BJ (cell line): ENCODE measurements at regions not wholly inside any gene's neighbourhood (a gene's known extent, or its start where the extent isn't known, plus 50 kb on each side); places are given as distances from the start of the nearest gene placed in this dataset.

Experiments used
- CTCF ChIA-PET: fragments of 350-600 bp; formaldehyde crosslinking; extraction: SDS; loops from one replicate; lab custom pipeline; 2021; ENCODE audit warnings: antibody characterized with exemption, inconsistent platforms; lab: Yijun Ruan, JAX
- POLR2A ChIA-PET: fragments of 300-600 bp; sonication (Branson Sonifier 250); formaldehyde crosslinking; extraction: SDS; loops from one replicate; lab custom pipeline; 2021; ENCODE audit warnings: antibody characterized with exemption; lab: Charles Lee
- DNase-seq: peaks from one replicate; pipeline ENCODE4 v3.0.0-alpha.2; 2011; ENCODE audit warnings: low read depth
- H3K27me3 ChIP-seq: 2 replicates; pipeline ENCODE4 v1.6.0; 2011; ENCODE audit warnings: low read length; ENCODE audit not compliant: control insufficient read depth, insufficient read depth
- H3K36me3 ChIP-seq: 2 replicates; pipeline ENCODE4 v1.5.1; 2011; ENCODE audit warnings: low read length; ENCODE audit not compliant: control insufficient read depth, insufficient read depth
- H3K4me3 ChIP-seq: 2 replicates; pipeline ENCODE4 v1.5.1; 2011; ENCODE audit warnings: low read depth, mild to moderate bottlenecking, control low read depth, low read length
- TF ChIP-seq, protein P1 (sequence below): IDR thresholded peaks from 2 replicates; pipeline ENCODE4 v1.5.1; 2011; ENCODE audit warnings: low read depth, mild to moderate bottlenecking, control low read depth, inconsistent platforms, low read length, moderate library complexity; ENCODE audit not compliant: insufficient read depth

DNA sequence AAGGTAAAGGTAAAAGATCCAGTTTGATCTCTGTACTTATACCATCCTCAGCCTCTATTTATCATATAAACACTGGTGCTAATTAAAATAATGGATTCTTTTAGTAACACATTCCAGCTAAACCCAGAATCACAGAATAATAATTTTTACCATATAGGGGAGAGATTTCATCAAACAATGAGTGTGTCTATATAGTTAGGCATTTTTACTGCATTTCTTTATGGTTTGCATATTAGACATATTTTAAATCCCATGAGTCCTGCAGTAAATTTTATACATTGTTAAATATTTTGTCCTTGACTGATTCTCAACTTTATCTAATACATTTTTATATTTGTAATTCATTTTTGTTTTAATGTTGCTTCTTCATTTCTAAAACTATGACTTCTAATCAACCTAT, 323.7 kb upstream of the AGTR1 start:
- TF ChIP-seq, protein P1, sequence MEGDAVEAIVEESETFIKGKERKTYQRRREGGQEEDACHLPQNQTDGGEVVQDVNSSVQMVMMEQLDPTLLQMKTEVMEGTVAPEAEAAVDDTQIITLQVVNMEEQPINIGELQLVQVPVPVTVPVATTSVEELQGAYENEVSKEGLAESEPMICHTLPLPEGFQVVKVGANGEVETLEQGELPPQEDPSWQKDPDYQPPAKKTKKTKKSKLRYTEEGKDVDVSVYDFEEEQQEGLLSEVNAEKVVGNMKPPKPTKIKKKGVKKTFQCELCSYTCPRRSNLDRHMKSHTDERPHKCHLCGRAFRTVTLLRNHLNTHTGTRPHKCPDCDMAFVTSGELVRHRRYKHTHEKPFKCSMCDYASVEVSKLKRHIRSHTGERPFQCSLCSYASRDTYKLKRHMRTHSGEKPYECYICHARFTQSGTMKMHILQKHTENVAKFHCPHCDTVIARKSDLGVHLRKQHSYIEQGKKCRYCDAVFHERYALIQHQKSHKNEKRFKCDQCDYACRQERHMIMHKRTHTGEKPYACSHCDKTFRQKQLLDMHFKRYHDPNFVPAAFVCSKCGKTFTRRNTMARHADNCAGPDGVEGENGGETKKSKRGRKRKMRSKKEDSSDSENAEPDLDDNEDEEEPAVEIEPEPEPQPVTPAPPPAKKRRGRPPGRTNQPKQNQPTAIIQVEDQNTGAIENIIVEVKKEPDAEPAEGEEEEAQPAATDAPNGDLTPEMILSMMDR: no peak
- ChIA-PET POLR2A (no interaction called here), CTCF (no interaction called here)
- no peaks in the 10 kb centered on the region for H3K36me3 ChIP-seq
- H3K4me3 ChIP-seq: no peak overlapping the region
- no peak for DNase-seq
- no peaks in the 10 kb centered on the region for H3K27me3 ChIP-seq

DNA sequence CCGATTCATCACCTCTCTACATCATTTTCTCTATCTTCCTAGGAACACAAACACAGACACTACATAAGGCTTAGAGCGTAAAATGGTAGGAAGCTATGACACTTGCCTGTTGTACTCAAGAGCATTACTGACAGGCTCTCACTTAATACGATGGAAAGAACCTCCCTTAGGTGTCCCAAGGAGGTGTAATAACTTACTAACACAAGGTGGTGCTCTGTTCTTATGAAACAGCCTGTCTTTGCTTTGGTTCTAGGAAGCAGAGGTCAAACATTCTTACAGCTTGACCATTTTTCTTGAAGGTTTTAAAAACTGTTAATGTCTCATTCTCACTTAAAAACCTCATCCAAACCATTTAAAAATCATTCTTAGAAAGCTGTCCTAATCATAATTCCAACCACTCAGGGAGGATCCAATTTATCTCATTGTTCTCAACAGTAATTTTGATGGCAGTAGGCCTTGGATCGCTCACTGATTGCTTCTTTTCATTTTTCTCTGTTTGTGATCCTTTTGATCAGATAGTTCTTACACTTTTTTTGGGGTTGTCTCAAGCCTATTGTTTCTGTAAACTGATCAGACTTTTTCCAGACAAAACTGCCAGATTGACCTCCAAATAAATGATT, 317.8 kb upstream of the AGTR1 start:
- no peak for DNase-seq
- TF ChIP-seq, protein P1: peak; percentile 46
- Histone ChIP-seq H3K36me3 (no peaks in the 10 kb centered on the region), H3K27me3 (no peaks in the 10 kb centered on the region), H3K4me3 (no peak overlapping the region)
- POLR2A ChIA-PET: no interaction called here
- CTCF ChIA-PET: interaction anchor here (0.9 to 2.9 kb wide), 12 partner anchors 12 to 573 kb away, joined by 3 to 30 read pairs (median 6); no protein-coding TSS in a partner anchor

GRCh38 chr3:148381051-148381450, 316.7 kb upstream of the AGTR1 start:
- H3K27me3 ChIP-seq: no peaks in the 10 kb centered on the region
- POLR2A ChIA-PET: no interaction called here
- H3K4me3 ChIP-seq: no peak overlapping the region
- H3K36me3 ChIP-seq: no peaks in the 10 kb centered on the region
- CTCF ChIA-PET: interaction anchor here (1.0 to 2.9 kb wide), 7 partner anchors 13 to 561 kb away, joined by 3 to 30 read pairs (median 5); no protein-coding TSS in a partner anchor
- TF ChIP-seq, protein P1: no peak
- DNase-seq: no peak

DNA sequence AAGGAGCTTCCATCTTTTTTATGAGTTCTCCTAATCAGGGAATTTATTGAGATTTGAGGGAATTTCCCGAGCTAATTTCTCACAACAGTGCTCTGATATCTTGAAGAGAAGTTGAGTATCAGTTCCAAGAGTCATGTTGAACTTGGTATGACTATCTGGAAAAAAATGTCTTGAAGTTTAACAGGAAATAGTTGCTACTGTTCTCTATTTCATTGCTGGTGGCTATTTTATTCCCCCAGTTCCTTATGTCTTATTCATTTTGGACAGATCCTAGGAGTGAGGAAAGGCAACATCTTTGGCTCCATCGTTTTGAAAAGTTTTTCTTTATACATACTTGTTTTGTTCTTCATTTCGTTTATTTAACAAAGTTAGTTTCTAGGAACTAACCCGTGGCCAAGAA, 307.8 kb upstream of the AGTR1 start:
- DNase-seq: no peak
- no peaks in the 10 kb centered on the region for H3K27me3 ChIP-seq
- H3K36me3 ChIP-seq: no peaks in the 10 kb centered on the region
- POLR2A ChIA-PET: interaction anchor here (0.7 kb wide), 1 partner anchor 77 kb away, joined by 3 read pairs; no protein-coding TSS in a partner anchor
- H3K4me3 ChIP-seq: no peak overlapping the region
- CTCF ChIA-PET: interaction anchor here (0.6 kb wide), 1 partner anchor 11 kb away, joined by 3 read pairs; no protein-coding TSS in a partner anchor
- TF ChIP-seq, protein P1: no peak

GRCh38 chr3:148395821-148396220, 301.9 kb upstream of the AGTR1 start:
- ChIA-PET POLR2A (no interaction called here), CTCF (no interaction called here)
- H3K27me3 ChIP-seq: no peaks in the 10 kb centered on the region
- no peaks in the 10 kb centered on the region for H3K36me3 ChIP-seq
- TF ChIP-seq, protein P1: no peak
- H3K4me3 ChIP-seq: no peak overlapping the region
- no peak for DNase-seq
